SK-N-SH (cell line): ENCODE measurements at regions not wholly inside any gene's neighbourhood (a gene's known extent, or its start where the extent isn't known, plus 50 kb on each side); places are given as distances from the start of the nearest gene placed in this dataset.

ENCODE experiments used
- CTCF ChIA-PET: fragments of 300-600, 350-600 bp; formaldehyde crosslinking; extraction: SDS; loops from one replicate; lab custom pipeline; 2021; lab: Yijun Ruan, JAX
- POLR2A ChIA-PET: fragments of 350-600 bp; sonication (Branson Sonifier 250); formaldehyde crosslinking; extraction: SDS; loops from one replicate; lab custom pipeline; 2020; ENCODE audit warnings: antibody characterized with exemption, inconsistent platforms; lab: Yijun Ruan, JAX
- DNase-seq: peaks from one replicate; pipeline ENCODE4 v3.0.0; 2012
- H2AFZ ChIP-seq: fragments of 200-600 bp; sonication (generic); 2 replicates; pipeline ENCODE4 v1.8.1; 2016; ENCODE audit warnings: antibody characterized with exemption, mild to moderate bottlenecking, low read depth
- H3F3A ChIP-seq: fragments of 200-600 bp; sonication (generic); replicated peaks from 2 replicates; pipeline ENCODE3; 2016; ENCODE audit warnings: antibody characterized with exemption, mild to moderate bottlenecking; ENCODE audit not compliant: insufficient read depth
- H3K27ac ChIP-seq, 2 experiments: fragments of 200-500 bp in 1 of 2; fragments of 200-600 bp in 1 of 2; sonication (Bioruptor generic) in 1 of 2; sonication (generic), shearing (Covaris generic) in 1 of 2; 2 replicates each; pipeline versions ENCODE4 v1.5.1 to v1.6.1; 2014 to 2016; ENCODE audit warnings: low read depth in 2 of 2, inconsistent platforms in 1 of 2, low read length in 1 of 2, mild to moderate bottlenecking in 1 of 2, mixed read lengths in 1 of 2
- H3K27me3 ChIP-seq: fragments of 200-600 bp; sonication (generic), shearing (Covaris generic); 2 replicates; pipeline ENCODE4 v1.6.1; 2016; ENCODE audit warnings: mixed run types; ENCODE audit not compliant: insufficient read depth
- H3K36me3 ChIP-seq, 2 experiments: fragments of 200-500 bp in 1 of 2; fragments of 200-600 bp in 1 of 2; sonication (Bioruptor generic) in 1 of 2; sonication (generic) in 1 of 2; replicated peaks in 1 of 2; 2 replicates each; pipeline versions ENCODE3 to v1.5.1; 2014 to 2016; ENCODE audit warnings: low read length in 1 of 2, mild to moderate bottlenecking in 1 of 2; ENCODE audit not compliant: insufficient read depth in 2 of 2, control insufficient read depth in 1 of 2
- H3K4me1 ChIP-seq, 2 experiments: fragments of 200-500 bp in 1 of 2; fragments of 200-600 bp in 1 of 2; sonication (Bioruptor generic) in 1 of 2; sonication (generic), shearing (Covaris generic) in 1 of 2; 2 replicates each; pipeline versions ENCODE4 v1.5.1 to v1.6.1; 2014 to 2016; ENCODE audit warnings: low read depth in 1 of 2, low read length in 1 of 2, mixed run types in 1 of 2; ENCODE audit not compliant: insufficient read depth in 2 of 2, control insufficient read depth in 1 of 2
- H3K4me2 ChIP-seq: fragments of 200-600 bp; sonication (generic), shearing (Covaris generic); 2 replicates; pipeline ENCODE4 v1.6.1; 2017; ENCODE audit warnings: mixed run types
- H3K4me3 ChIP-seq, 2 experiments: fragments of 200-500 bp in 1 of 2; fragments of 200-600 bp in 1 of 2; sonication (Bioruptor generic) in 1 of 2; sonication (generic), shearing (Covaris generic) in 1 of 2; 2 replicates each; pipeline versions ENCODE4 v1.5.1 to v1.8.1; 2014 to 2016; ENCODE audit warnings: low read depth in 2 of 2, inconsistent platforms in 1 of 2, low read length in 1 of 2, mild to moderate bottlenecking in 1 of 2, mixed read lengths in 1 of 2, moderate library complexity in 1 of 2
- H3K79me2 ChIP-seq: fragments of 200-600 bp; sonication (generic); 2 replicates; pipeline ENCODE4 v1.8.1; 2017; ENCODE audit warnings: mild to moderate bottlenecking; ENCODE audit not compliant: insufficient read depth
- H3K9ac ChIP-seq: fragments of 200-600 bp; sonication (generic); 2 replicates; pipeline ENCODE4 v1.6.1; 2017; ENCODE audit warnings: mixed run types
- H3K9me2 ChIP-seq: fragments of 200-600 bp; sonication (generic); 2 replicates; pipeline ENCODE4 v1.6.1; 2017; ENCODE audit warnings: mixed run types
- H3K9me3 ChIP-seq: fragments of 200-600 bp; sonication (generic); 2 replicates; pipeline ENCODE4 v1.6.1; 2017; ENCODE audit warnings: mixed run types, mild to moderate bottlenecking, moderate library complexity
- H4K20me1 ChIP-seq: fragments of 200-600 bp; sonication (generic); 2 replicates; pipeline ENCODE4 v1.6.1; 2017; ENCODE audit warnings: mild to moderate bottlenecking, mixed run types; ENCODE audit not compliant: insufficient read depth
- CTCF ChIP-seq: fragments of 200-600 bp; sonication (generic); IDR thresholded peaks from 2 replicates; pipeline ENCODE4 v1.6.1; 2017; ENCODE audit warnings: antibody characterized with exemption, mild to moderate bottlenecking, moderate library complexity
- EP300 ChIP-seq, 2 experiments: IDR thresholded peaks; 2 replicates each; pipeline versions ENCODE4 v1.4.0 to v1.6.1; 2012; ENCODE audit warnings: borderline replicate concordance in 1 of 2, low read depth in 1 of 2, low read length in 1 of 2
- FOXJ3 ChIP-seq: sonication (generic); formaldehyde crosslinking; IDR thresholded peaks from 2 replicates; pipeline ENCODE4 v1.5.1; 2020; ENCODE audit warnings: mild to moderate bottlenecking, missing genetic modification reagents
- FOXM1 ChIP-seq: IDR thresholded peaks from 2 replicates; pipeline ENCODE4 v1.4.0; 2012; ENCODE audit warnings: low read depth, mild to moderate bottlenecking
- GABPA ChIP-seq: IDR thresholded peaks from 2 replicates; pipeline ENCODE4 v1.4.0; 2012; ENCODE audit warnings: low read depth, mild to moderate bottlenecking
- GATA2 ChIP-seq: sonication (generic); formaldehyde crosslinking; IDR thresholded peaks from 2 replicates; pipeline ENCODE4 v1.5.0; 2020; ENCODE audit warnings: mild to moderate bottlenecking, missing genetic modification reagents
- IRF3 ChIP-seq: fragments of 150-350 bp; IDR thresholded peaks from 2 replicates; pipeline ENCODE4 v1.6.1; 2016; ENCODE audit warnings: mild to moderate bottlenecking, low read depth, low read length
- MXI1 ChIP-seq: IDR thresholded peaks from 2 replicates; pipeline ENCODE4 v1.6.1; 2012; ENCODE audit warnings: mild to moderate bottlenecking, low read depth, low read length, improper control_type of control experiment
- NRF1 ChIP-seq: IDR thresholded peaks from 2 replicates; pipeline ENCODE4 v1.6.1; 2012; ENCODE audit warnings: low read depth, mild to moderate bottlenecking, low read length
- RAD21 ChIP-seq: IDR thresholded peaks from 2 replicates; pipeline ENCODE4 v1.6.1; 2012; ENCODE audit warnings: mild to moderate bottlenecking, low read length
- RXRA ChIP-seq: IDR thresholded peaks from 2 replicates; pipeline ENCODE4 v1.4.0; 2012; ENCODE audit warnings: low read depth, mild to moderate bottlenecking, borderline replicate concordance
- TAF1 ChIP-seq: IDR thresholded peaks from 2 replicates; pipeline ENCODE4 v1.6.1; 2012; ENCODE audit warnings: low read depth, mild to moderate bottlenecking, low read length, moderate library complexity, borderline replicate concordance
- TEAD4 ChIP-seq: IDR thresholded peaks from 2 replicates; pipeline ENCODE4 v1.4.0; 2012; ENCODE audit warnings: mild to moderate bottlenecking, borderline replicate concordance; ENCODE audit not compliant: insufficient read depth
- WGBS: methylation state at CpG from one replicate; pipeline ENCODE4 v1.1.6; 2017; ENCODE audit warnings: low lambda C conversion rate; 5-methylcytosine and 5-hydroxymethylcytosine counted together
- TF ChIP-seq, protein P1 (sequence below): fragments of 150-350 bp; IDR thresholded peaks from 2 replicates; pipeline ENCODE4 v1.6.1; 2017; ENCODE audit warnings: antibody characterized with exemption, low read length, low read depth, borderline replicate concordance

DNA sequence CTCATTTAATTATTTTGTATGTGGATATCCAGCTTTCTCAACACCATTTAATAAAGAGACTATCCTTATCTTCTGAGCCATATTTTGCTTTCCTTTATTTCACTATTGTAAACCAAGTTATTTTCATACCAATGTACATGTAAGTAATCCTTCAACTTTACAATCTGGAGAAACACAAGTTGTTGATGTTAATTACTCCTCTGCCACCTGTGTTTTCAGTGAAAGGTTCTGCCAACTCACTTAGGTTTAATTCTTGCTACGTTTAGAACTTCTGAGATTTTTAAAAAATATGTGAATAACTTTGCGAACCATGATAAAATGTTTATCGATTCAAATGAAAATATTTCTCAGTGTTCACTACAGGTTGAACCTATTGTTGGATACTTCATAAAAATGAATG lies 244.4 kb downstream of the CDH7 start:
- TF ChIP-seq CTCF: no peak
- no peak for TF ChIP-seq RXRA
- no peak for TF ChIP-seq IRF3
- TF ChIP-seq EP300 (IDR thresholded peaks at IDR 0.05; ENCODE audit: borderline replicate concordance in 1 of 2, low read depth in 1 of 2, low read length in 1 of 2): no peak
- no peak for TF ChIP-seq GATA2 (CRISPR knock-in tag)
- no peak for TF ChIP-seq NRF1
- no peak for TF ChIP-seq TEAD4
- no peak for TF ChIP-seq GABPA
- no peak for TF ChIP-seq MXI1
- TF ChIP-seq TAF1: no peak
- no peak for DNase-seq
- Histone ChIP-seq H3K9me3 (no peaks in the 10 kb centered on the region), H3F3A (no peaks in the 10 kb centered on the region), H3K27ac (no peak overlapping the region), H3K9ac (no peak overlapping the region), H3K4me1 (no peaks in the 10 kb centered on the region), H3K4me2 (no peak overlapping the region), H3K79me2 (no peaks in the 10 kb centered on the region), H2AFZ (no peak overlapping the region), H3K36me3 (no peaks in the 10 kb centered on the region), H3K4me3 (no peak overlapping the region), H3K27me3 (no peaks in the 10 kb centered on the region), H3K9me2 (no peaks in the 10 kb centered on the region), H4K20me1 (no peaks in the 10 kb centered on the region)
- CTCF ChIA-PET: no interaction called here
- 56% methylated on average over 3 of the region's 3 CpGs for WGBS
- POLR2A ChIA-PET: no interaction called here

DNA sequence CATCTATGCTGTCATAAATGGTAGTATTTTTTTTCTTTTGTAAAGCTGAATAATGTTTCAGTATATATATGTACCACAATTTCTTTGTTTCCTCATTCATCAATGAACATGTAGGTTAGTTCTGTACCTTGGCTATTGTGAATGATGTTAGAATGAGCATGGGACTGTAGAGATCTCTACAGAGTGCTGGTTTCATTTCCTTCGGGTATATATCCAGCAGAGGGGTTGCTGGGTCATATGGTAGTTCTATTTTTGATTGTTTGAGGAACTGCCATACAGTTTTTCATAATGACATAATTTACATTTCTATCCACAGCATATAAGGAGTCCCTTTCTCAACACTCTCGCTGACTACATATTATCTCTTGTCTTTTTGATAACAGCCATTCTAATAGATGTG lies 243.5 kb downstream of the CDH7 start:
- TF ChIP-seq RAD21 (no peak), FOXM1 (no peak), FOXJ3 (CRISPR knock-in tag) (no peak)
- TF ChIP-seq, protein P1, sequence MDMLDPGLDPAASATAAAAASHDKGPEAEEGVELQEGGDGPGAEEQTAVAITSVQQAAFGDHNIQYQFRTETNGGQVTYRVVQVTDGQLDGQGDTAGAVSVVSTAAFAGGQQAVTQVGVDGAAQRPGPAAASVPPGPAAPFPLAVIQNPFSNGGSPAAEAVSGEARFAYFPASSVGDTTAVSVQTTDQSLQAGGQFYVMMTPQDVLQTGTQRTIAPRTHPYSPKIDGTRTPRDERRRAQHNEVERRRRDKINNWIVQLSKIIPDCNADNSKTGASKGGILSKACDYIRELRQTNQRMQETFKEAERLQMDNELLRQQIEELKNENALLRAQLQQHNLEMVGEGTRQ: no peak
- WGBS: 11% methylated on average over 2 of the region's 2 CpGs
- Histone ChIP-seq H3K79me2 (no peaks in the 10 kb centered on the region), H3K4me3 (no peak overlapping the region), H3K4me1 (no peaks in the 10 kb centered on the region; a peak in 1 of 4 replicates), H3K9ac (no peak overlapping the region), H3F3A (no peaks in the 10 kb centered on the region), H4K20me1 (no peaks in the 10 kb centered on the region), H2AFZ (no peak overlapping the region), H3K27ac (no peak overlapping the region), H3K9me2 (no peaks in the 10 kb centered on the region), H3K36me3 (no peaks in the 10 kb centered on the region), H3K9me3 (no peaks in the 10 kb centered on the region), H3K27me3 (no peaks in the 10 kb centered on the region), H3K4me2 (no peak overlapping the region)
- ChIA-PET CTCF (no interaction called here), POLR2A (no interaction called here)
- no peak for DNase-seq
